ENCODE measurements at regions not wholly inside any gene's neighbourhood (a gene's known extent, or its start where the extent isn't known, plus 50 kb on each side); places are given as distances from the start of the nearest gene placed in this dataset.

- TF ChIP-seq CTCF (IDR thresholded peaks at IDR 0.05), result no peak
- TF ChIP-seq POLR2A (IDR thresholded peaks at IDR 0.05), result no peak
Measured at GRCh38 chr16:6034511-6034910, 936.9 kb upstream of the EEF2KMT start.
